A549 (cell line): ENCODE measurements at regions not wholly inside any gene's neighbourhood (a gene's known extent, or its start where the extent isn't known, plus 50 kb on each side); places are given as distances from the start of the nearest gene placed in this dataset.

Source experiments
- KDM1A ChIP-seq: fragments of 200-600 bp; sonication (generic); IDR thresholded peaks from 2 replicates; pipeline ENCODE4 v1.6.1; 2016; ENCODE audit warnings: low read depth, mild to moderate bottlenecking
- MAFK ChIP-seq: fragments of 450-650 bp; IDR thresholded peaks from 2 replicates; pipeline ENCODE4 v1.6.1; 2014; ENCODE audit not compliant: partially characterized antibody
- RCOR1 ChIP-seq: fragments of 150-350 bp; IDR thresholded peaks from 2 replicates; pipeline ENCODE4 v1.6.1; 2014; ENCODE audit warnings: antibody characterized with exemption, low read length, low read depth
- TF ChIP-seq, protein P1 (sequence below): fragments of >200 bp; sonication (Bioruptor Twin); formaldehyde crosslinking; IDR thresholded peaks from 3 replicates; pipeline ENCODE4 v1.5.1; 2016

DNA sequence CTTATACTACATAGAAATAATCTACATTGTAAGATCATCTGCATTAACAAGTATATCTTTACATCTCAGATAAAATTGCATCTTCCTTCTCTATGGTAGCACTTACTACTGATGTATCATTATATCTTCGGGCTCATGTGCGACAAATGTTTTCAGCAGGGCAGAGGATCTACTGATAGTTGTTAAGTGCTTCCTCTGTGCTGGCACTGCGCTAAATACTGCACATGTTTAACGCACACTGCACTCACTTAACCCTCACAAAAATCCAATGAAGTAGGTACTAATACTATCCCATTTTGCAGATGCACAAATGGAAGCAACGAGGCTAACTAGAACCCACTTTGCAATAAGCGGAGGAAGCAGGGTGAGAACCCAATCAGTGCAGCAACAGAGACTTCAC lies 75.6 kb upstream of the USP25 start:
- TF ChIP-seq KDM1A (no peak), MAFK (no peak), RCOR1 (no peak)
- TF ChIP-seq, protein P1, sequence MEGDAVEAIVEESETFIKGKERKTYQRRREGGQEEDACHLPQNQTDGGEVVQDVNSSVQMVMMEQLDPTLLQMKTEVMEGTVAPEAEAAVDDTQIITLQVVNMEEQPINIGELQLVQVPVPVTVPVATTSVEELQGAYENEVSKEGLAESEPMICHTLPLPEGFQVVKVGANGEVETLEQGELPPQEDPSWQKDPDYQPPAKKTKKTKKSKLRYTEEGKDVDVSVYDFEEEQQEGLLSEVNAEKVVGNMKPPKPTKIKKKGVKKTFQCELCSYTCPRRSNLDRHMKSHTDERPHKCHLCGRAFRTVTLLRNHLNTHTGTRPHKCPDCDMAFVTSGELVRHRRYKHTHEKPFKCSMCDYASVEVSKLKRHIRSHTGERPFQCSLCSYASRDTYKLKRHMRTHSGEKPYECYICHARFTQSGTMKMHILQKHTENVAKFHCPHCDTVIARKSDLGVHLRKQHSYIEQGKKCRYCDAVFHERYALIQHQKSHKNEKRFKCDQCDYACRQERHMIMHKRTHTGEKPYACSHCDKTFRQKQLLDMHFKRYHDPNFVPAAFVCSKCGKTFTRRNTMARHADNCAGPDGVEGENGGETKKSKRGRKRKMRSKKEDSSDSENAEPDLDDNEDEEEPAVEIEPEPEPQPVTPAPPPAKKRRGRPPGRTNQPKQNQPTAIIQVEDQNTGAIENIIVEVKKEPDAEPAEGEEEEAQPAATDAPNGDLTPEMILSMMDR, result no peak
